ENCODE measurements at regions not wholly inside any gene's neighbourhood (a gene's known extent, or its start where the extent isn't known, plus 50 kb on each side); places are given as distances from the start of the nearest gene placed in this dataset.
A peak's percentile ranks its signal among the peaks of the same experiment; 100 is the strongest.

- TF ChIP-seq JUN (IDR thresholded peaks at IDR 0.05; ENCODE audit: borderline replicate concordance, low read depth, low read length) (no peak), JUN (CRISPR knock-in tag; IDR thresholded peaks at IDR 0.05; ENCODE audit: borderline replicate concordance) (no peak), CREB1 (IDR thresholded peaks at IDR 0.05) (no peak; the same call in 1 of the 2 replicates), CREB1 (CRISPR knock-in tag; IDR thresholded peaks at IDR 0.05) (peak; percentile 61), ERF (CRISPR knock-in tag; IDR thresholded peaks at IDR 0.05) (no peak), RAD21 (CRISPR knock-in tag; conservative IDR thresholded peaks at IDR 0.05 in 1 of 2, IDR thresholded peaks at IDR 0.05 in 1 of 2) (peak; percentile 82 to 89), ZNF766 (CRISPR knock-in tag; conservative IDR thresholded peaks at IDR 0.05) (no peak), SIN3B (IDR thresholded peaks at IDR 0.05; ENCODE audit: low read depth) (no peak), ZNF197 (CRISPR knock-in tag; IDR thresholded peaks at IDR 0.05; ENCODE audit: low read depth) (no peak), CBX3 (IDR thresholded peaks at IDR 0.05; ENCODE audit: borderline replicate concordance in 1 of 2, low read length in 2 of 2) (no peak), CEBPZ (IDR thresholded peaks at IDR 0.05; ENCODE audit: borderline replicate concordance, low read depth, low read length) (no peak), L3MBTL2 (IDR thresholded peaks at IDR 0.05) (peak; percentile 53), CBX1 (IDR thresholded peaks at IDR 0.05; ENCODE audit: low read depth) (no peak), CTBP1 (IDR thresholded peaks at IDR 0.05; ENCODE audit: borderline replicate concordance) (peak; percentile 34; the same call in 1 of the 2 replicates), PHTF2 (CRISPR knock-in tag; IDR thresholded peaks at IDR 0.05) (no peak), KLF10 (CRISPR knock-in tag; IDR thresholded peaks at IDR 0.05) (no peak), ZBTB33 (CRISPR knock-in tag; IDR thresholded peaks at IDR 0.05) (no peak), STAG1 (CRISPR knock-in tag; IDR thresholded peaks at IDR 0.05; ENCODE audit: borderline replicate concordance) (peak; percentile 58; the same call in 1 of the 2 replicates), PRPF4 (IDR thresholded peaks at IDR 0.05; ENCODE audit: insufficient read depth, low read depth, low read length, poor library complexity, severe bottlenecking) (no peak), MNT (conservative IDR thresholded peaks at IDR 0.05) (no peak), FIP1L1 (IDR thresholded peaks at IDR 0.05; ENCODE audit: low read depth, low read length, poor library complexity, severe bottlenecking) (no peak)
Measured at GRCh38 chr13:110819203-110820014, 95.5 kb downstream of the ANKRD10 start (continued).
